SK-N-SH treated with all-trans-retinoic acid at 6 μM for 48 hours (cell line): ENCODE measurements at regions not wholly inside any gene's neighbourhood (a gene's known extent, or its start where the extent isn't known, plus 50 kb on each side); places are given as distances from the start of the nearest gene placed in this dataset.

ENCODE experiments used
- ATAC-seq: fragments of 200-7000 bp; cut with Tn5 transposase; 3 replicates; pipeline ENCODE4 v1.9.1; 2020; ENCODE audit warnings: mild to moderate bottlenecking, moderate library complexity
- ARNTL ChIP-seq: fragments of 450-650 bp; formaldehyde crosslinking; IDR thresholded peaks from 2 replicates; pipeline ENCODE4 v1.5.0; 2020; ENCODE audit warnings: low read depth, mild to moderate bottlenecking, moderate library complexity, borderline replicate concordance
- BACH2 ChIP-seq: fragments of 250-450 bp; sonication (Bioruptor Pico); IDR thresholded peaks from 2 replicates; pipeline ENCODE4 v1.9.0; 2021; ENCODE audit warnings: mild to moderate bottlenecking, borderline replicate concordance
- CREB5 ChIP-seq: fragments of 250-450 bp; sonication (Bioruptor Pico); IDR thresholded peaks from 2 replicates; pipeline ENCODE4 v1.5.1; 2020; ENCODE audit warnings: low read depth, mild to moderate bottlenecking, moderate library complexity
- ESRRG ChIP-seq: fragments of 250-450 bp; sonication (Bioruptor Pico); IDR thresholded peaks from 2 replicates; pipeline ENCODE4 v1.6.1; 2021; ENCODE audit warnings: mild to moderate bottlenecking
- GLIS3 ChIP-seq: fragments of 250-450 bp; sonication (Bioruptor Pico); IDR thresholded peaks from 2 replicates; pipeline ENCODE4 v1.5.0; 2020; ENCODE audit warnings: mild to moderate bottlenecking, moderate library complexity
- ISL1 ChIP-seq: fragments of 250-450 bp; sonication (Bioruptor Pico); IDR thresholded peaks from 2 replicates; pipeline ENCODE4 v2.1.2; 2022; ENCODE audit warnings: mild to moderate bottlenecking, moderate library complexity
- OSR1 ChIP-seq: fragments of 250-450 bp; sonication (Bioruptor Pico); IDR thresholded peaks from 2 replicates; pipeline ENCODE4 v1.8.0; 2022; ENCODE audit warnings: moderate library complexity, mild to moderate bottlenecking, inconsistent platforms
- POU6F1 ChIP-seq: fragments of 250-450 bp; sonication (Bioruptor Pico); IDR thresholded peaks from 2 replicates; pipeline ENCODE4 v1.8.0; 2021; ENCODE audit warnings: low read depth, mild to moderate bottlenecking, moderate library complexity, borderline replicate concordance
- PPARA ChIP-seq: fragments of 250-450 bp; sonication (Bioruptor Pico); IDR thresholded peaks from 2 replicates; pipeline ENCODE4 v1.5.0; 2020; ENCODE audit warnings: mild to moderate bottlenecking, borderline replicate concordance
- RARB ChIP-seq: fragments of 250-450 bp; sonication (Bioruptor Pico); IDR thresholded peaks from 2 replicates; pipeline ENCODE4 v1.8.0; 2021; ENCODE audit warnings: mild to moderate bottlenecking, moderate library complexity
- SNAI2 ChIP-seq: fragments of 250-450 bp; sonication (Bioruptor Pico); IDR thresholded peaks from 2 replicates; pipeline ENCODE4 v1.5.0; 2020; ENCODE audit warnings: mild to moderate bottlenecking, moderate library complexity
- TCF4 ChIP-seq: fragments of 250-450 bp; sonication (Bioruptor Pico); IDR thresholded peaks from 2 replicates; pipeline ENCODE4 v1.8.0; 2021; ENCODE audit warnings: mild to moderate bottlenecking, moderate library complexity, borderline replicate concordance
- TOX ChIP-seq: fragments of 250-450 bp; sonication (Bioruptor Pico); IDR thresholded peaks from 2 replicates; pipeline ENCODE4 v1.8.0; 2021; ENCODE audit warnings: mild to moderate bottlenecking, moderate library complexity, borderline replicate concordance
- TSHZ2 ChIP-seq: fragments of 250-450 bp; sonication (Bioruptor Pico); IDR thresholded peaks from 2 replicates; pipeline ENCODE4 v1.5.0; 2020; ENCODE audit warnings: mild to moderate bottlenecking, moderate library complexity
- ZC3H10 ChIP-seq: fragments of 250-450 bp; sonication (Bioruptor Pico); IDR thresholded peaks from 2 replicates; pipeline ENCODE4 v1.5.1; 2021; ENCODE audit warnings: mild to moderate bottlenecking, moderate library complexity
- ZFP3 ChIP-seq: fragments of 250-450 bp; sonication (Bioruptor Pico); IDR thresholded peaks from 2 replicates; pipeline ENCODE4 v1.5.0; 2020; ENCODE audit warnings: mild to moderate bottlenecking, moderate library complexity
- ZFP30 ChIP-seq: fragments of 450-650 bp; formaldehyde crosslinking; IDR thresholded peaks from 2 replicates; pipeline ENCODE4 v1.5.0; 2022; ENCODE audit warnings: mild to moderate bottlenecking, moderate library complexity
- ZNF565 ChIP-seq: fragments of 450-650 bp; formaldehyde crosslinking; conservative IDR thresholded peaks from 2 replicates; pipeline ENCODE4 v1.5.0; 2020; ENCODE audit warnings: low read depth, mild to moderate bottlenecking, moderate library complexity
- ZNF70 ChIP-seq: fragments of 450-650 bp; formaldehyde crosslinking; IDR thresholded peaks from 2 replicates; pipeline ENCODE4 v1.5.0; 2020; ENCODE audit warnings: mild to moderate bottlenecking, moderate library complexity
- ZNF8 ChIP-seq: fragments of 450-650 bp; formaldehyde crosslinking; IDR thresholded peaks from 2 replicates; pipeline ENCODE4 v1.5.0; 2020; ENCODE audit warnings: mild to moderate bottlenecking, moderate library complexity
- TF ChIP-seq, protein P1 (sequence below): fragments of 250-450 bp; sonication (Bioruptor Pico); IDR thresholded peaks from 2 replicates; pipeline ENCODE4 v1.8.0; 2020; ENCODE audit warnings: mild to moderate bottlenecking, moderate library complexity, borderline replicate concordance
- TF ChIP-seq, protein P2 (sequence below): fragments of 250-450 bp; sonication (Bioruptor Pico); IDR thresholded peaks from 2 replicates; pipeline ENCODE4 v1.5.1; 2021; ENCODE audit warnings: mild to moderate bottlenecking, moderate library complexity

GRCh38 chr3:153669527-153669926 lies 451.7 kb upstream of the ARHGEF26 start:
- no peak for TF ChIP-seq TOX

DNA sequence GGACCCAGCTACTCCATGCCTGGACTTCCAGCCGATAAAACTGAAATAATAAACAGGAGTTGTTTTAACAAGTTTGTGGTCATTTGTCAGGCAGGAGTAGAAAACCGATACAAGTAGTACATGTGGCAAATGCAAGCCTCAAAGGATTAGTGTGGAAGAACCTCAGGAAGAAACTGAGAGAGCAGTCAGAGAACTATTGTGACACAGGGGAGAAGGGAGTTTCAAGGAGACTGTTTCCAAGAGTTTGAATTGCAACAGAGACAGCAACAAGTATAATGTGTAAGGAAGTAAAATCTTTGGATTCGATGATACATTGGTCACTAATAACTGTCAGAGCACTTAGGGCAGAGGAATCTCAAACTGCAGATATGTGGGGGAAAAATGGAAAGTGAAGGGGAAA lies 450.6 kb upstream of the ARHGEF26 start:
- ATAC-seq = no peak
- TF ChIP-seq ISL1 = no peak
- TF ChIP-seq, protein P1, sequence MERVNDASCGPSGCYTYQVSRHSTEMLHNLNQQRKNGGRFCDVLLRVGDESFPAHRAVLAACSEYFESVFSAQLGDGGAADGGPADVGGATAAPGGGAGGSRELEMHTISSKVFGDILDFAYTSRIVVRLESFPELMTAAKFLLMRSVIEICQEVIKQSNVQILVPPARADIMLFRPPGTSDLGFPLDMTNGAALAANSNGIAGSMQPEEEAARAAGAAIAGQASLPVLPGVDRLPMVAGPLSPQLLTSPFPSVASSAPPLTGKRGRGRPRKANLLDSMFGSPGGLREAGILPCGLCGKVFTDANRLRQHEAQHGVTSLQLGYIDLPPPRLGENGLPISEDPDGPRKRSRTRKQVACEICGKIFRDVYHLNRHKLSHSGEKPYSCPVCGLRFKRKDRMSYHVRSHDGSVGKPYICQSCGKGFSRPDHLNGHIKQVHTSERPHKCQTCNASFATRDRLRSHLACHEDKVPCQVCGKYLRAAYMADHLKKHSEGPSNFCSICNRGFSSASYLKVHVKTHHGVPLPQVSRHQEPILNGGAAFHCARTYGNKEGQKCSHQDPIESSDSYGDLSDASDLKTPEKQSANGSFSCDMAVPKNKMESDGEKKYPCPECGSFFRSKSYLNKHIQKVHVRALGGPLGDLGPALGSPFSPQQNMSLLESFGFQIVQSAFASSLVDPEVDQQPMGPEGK = no peak
- TF ChIP-seq ARNTL (CRISPR knock-in tag) = no peak
- no peak for TF ChIP-seq ZNF565 (CRISPR knock-in tag)
- TF ChIP-seq TOX = no peak
- TF ChIP-seq GLIS3 = no peak
- no peak for TF ChIP-seq ZNF8 (CRISPR knock-in tag)
- no peak for TF ChIP-seq ZC3H10 (CRISPR knock-in tag)
- TF ChIP-seq ZFP30 (CRISPR knock-in tag) = no peak
- TF ChIP-seq, protein P2, sequence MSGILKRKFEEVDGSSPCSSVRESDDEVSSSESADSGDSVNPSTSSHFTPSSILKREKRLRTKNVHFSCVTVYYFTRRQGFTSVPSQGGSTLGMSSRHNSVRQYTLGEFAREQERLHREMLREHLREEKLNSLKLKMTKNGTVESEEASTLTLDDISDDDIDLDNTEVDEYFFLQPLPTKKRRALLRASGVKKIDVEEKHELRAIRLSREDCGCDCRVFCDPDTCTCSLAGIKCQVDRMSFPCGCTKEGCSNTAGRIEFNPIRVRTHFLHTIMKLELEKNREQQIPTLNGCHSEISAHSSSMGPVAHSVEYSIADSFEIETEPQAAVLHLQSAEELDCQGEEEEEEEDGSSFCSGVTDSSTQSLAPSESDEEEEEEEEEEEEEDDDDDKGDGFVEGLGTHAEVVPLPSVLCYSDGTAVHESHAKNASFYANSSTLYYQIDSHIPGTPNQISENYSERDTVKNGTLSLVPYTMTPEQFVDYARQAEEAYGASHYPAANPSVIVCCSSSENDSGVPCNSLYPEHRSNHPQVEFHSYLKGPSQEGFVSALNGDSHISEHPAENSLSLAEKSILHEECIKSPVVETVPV (CRISPR knock-in tag) = no peak
- no peak for TF ChIP-seq ZFP3 (CRISPR knock-in tag)
- no peak for TF ChIP-seq BACH2 (CRISPR knock-in tag)
- no peak for TF ChIP-seq SNAI2 (CRISPR knock-in tag)

More at GRCh38 chr3:153669527-153669926, 451.7 kb upstream of the ARHGEF26 start:
- ATAC-seq = no peak

GRCh38 chr3:153673853-153674252 lies 447.3 kb upstream of the ARHGEF26 start:
- TF ChIP-seq ZNF70 (CRISPR knock-in tag) (no peak), BACH2 (CRISPR knock-in tag) (no peak), CREB5 (no peak), OSR1 (CRISPR knock-in tag) (no peak), ESRRG (no peak), ZC3H10 (CRISPR knock-in tag) (no peak), RARB (CRISPR knock-in tag) (no peak), ZNF565 (CRISPR knock-in tag) (no peak), ZFP30 (CRISPR knock-in tag) (no peak)
- ATAC-seq = no peak

DNA sequence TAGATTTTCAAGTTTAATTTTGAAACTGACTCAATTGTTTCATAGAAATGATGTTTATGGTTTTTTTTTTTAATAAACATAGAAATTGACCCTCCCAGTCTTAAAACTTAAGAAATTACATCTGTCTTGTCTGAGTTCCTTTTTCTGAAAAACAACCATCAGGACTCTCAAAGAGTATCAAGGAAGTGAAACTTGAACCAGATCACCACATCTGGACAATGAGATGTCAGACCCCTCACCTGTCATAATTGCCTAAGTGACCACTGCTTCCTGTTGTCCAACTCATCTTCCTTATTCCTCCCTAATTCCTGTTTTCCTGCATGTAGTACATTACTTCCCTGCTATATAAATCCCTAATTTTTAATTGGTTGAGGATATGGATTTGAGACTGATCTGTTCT lies 441.5 kb upstream of the ARHGEF26 start:
- ATAC-seq = no peak
- TF ChIP-seq ZC3H10 (CRISPR knock-in tag) = no peak
- TF ChIP-seq, protein P1 = no peak
- TF ChIP-seq POU6F1 = no peak
- no peak for TF ChIP-seq ZFP3 (CRISPR knock-in tag)
- TF ChIP-seq BACH2 (CRISPR knock-in tag) = no peak
- no peak for TF ChIP-seq RARB (CRISPR knock-in tag)
- TF ChIP-seq ZNF70 (CRISPR knock-in tag) = no peak
- TF ChIP-seq CREB5 = no peak
- no peak for TF ChIP-seq ISL1
- TF ChIP-seq, protein P2 (CRISPR knock-in tag) = no peak
- TF ChIP-seq TSHZ2 = no peak
- TF ChIP-seq TOX = no peak
- TF ChIP-seq TCF4 (CRISPR knock-in tag) = no peak
- TF ChIP-seq OSR1 (CRISPR knock-in tag) = no peak
- TF ChIP-seq ESRRG = no peak
- TF ChIP-seq PPARA = no peak
